ENCODE measurements at regions not wholly inside any gene's neighbourhood (a gene's known extent, or its start where the extent isn't known, plus 50 kb on each side); places are given as distances from the start of the nearest gene placed in this dataset.
"Not testable (repeated sequence)": the region's sequence is repeated elsewhere in the genome, so short reads cannot be mapped to it uniquely, and the experiment has no call there.

GRCh38 chr12:62009445-62009844 is 250.8 kb upstream of the USP15 start:
- no peak overlapping the region for H3K9ac ChIP-seq (ENCODE audit: low read depth, low read length)
- H3K4me3 ChIP-seq (ENCODE audit: low read depth, low read length), result no peak overlapping the region
- H3K27me3 ChIP-seq (ENCODE audit: control insufficient read depth, insufficient read depth, low read length), result no peaks in the 10 kb centered on the region
- no peaks in the 10 kb centered on the region for H3K36me3 ChIP-seq (ENCODE audit: control insufficient read depth, insufficient read depth, low read length)
- H3K4me1 ChIP-seq (ENCODE audit: control insufficient read depth, insufficient read depth, low read length), result no peaks in the 10 kb centered on the region
- H3K27ac ChIP-seq (ENCODE audit: low read depth, low read length), result no peak overlapping the region
- no peaks in the 10 kb centered on the region for H3K9me3 ChIP-seq (ENCODE audit: control insufficient read depth, insufficient read depth, low read length)

- H3K4me1 ChIP-seq (ENCODE audit: control insufficient read depth, insufficient read depth, low read length); H3K9me3 ChIP-seq (ENCODE audit: control insufficient read depth, insufficient read depth, low read length); H3K27ac ChIP-seq (ENCODE audit: low read depth, low read length); H3K9ac ChIP-seq (ENCODE audit: low read depth, low read length); H3K27me3 ChIP-seq (ENCODE audit: control insufficient read depth, insufficient read depth, low read length); H3K36me3 ChIP-seq (ENCODE audit: control insufficient read depth, insufficient read depth, low read length); H3K4me3 ChIP-seq (ENCODE audit: low read depth, low read length): not testable (repeated sequence)
These were observed 249.8 kb upstream of the USP15 start for GRCh38 chr12:62010331-62010906.

GRCh38 chr12:62010973-62011372 is 249.2 kb upstream of the USP15 start:
- H3K4me3 ChIP-seq (ENCODE audit: low read depth, low read length); H3K9ac ChIP-seq (ENCODE audit: low read depth, low read length); H3K27me3 ChIP-seq (ENCODE audit: control insufficient read depth, insufficient read depth, low read length); H3K4me1 ChIP-seq (ENCODE audit: control insufficient read depth, insufficient read depth, low read length); H3K36me3 ChIP-seq (ENCODE audit: control insufficient read depth, insufficient read depth, low read length); H3K27ac ChIP-seq (ENCODE audit: low read depth, low read length); H3K9me3 ChIP-seq (ENCODE audit: control insufficient read depth, insufficient read depth, low read length): not testable (repeated sequence)

- Histone ChIP-seq H3K36me3 (ENCODE audit: control insufficient read depth, insufficient read depth, low read length) (no peaks in the 10 kb centered on the region), H3K9me3 (ENCODE audit: control insufficient read depth, insufficient read depth, low read length) (no peaks in the 10 kb centered on the region), H3K9ac (ENCODE audit: low read depth, low read length) (no peak overlapping the region), H3K27me3 (ENCODE audit: control insufficient read depth, insufficient read depth, low read length) (no peaks in the 10 kb centered on the region), H3K27ac (ENCODE audit: low read depth, low read length) (no peak overlapping the region), H3K4me3 (ENCODE audit: low read depth, low read length) (no peak overlapping the region), H3K4me1 (ENCODE audit: control insufficient read depth, insufficient read depth, low read length) (no peaks in the 10 kb centered on the region)
These were observed 245.9 kb upstream of the USP15 start for GRCh38 chr12:62014330-62014729.

GRCh38 chr12:62016021-62016420 is 244.2 kb upstream of the USP15 start:
- H3K9me3 ChIP-seq (ENCODE audit: control insufficient read depth, insufficient read depth, low read length), result no peaks in the 10 kb centered on the region
- H3K9ac ChIP-seq (ENCODE audit: low read depth, low read length), result no peak overlapping the region
- no peaks in the 10 kb centered on the region for H3K36me3 ChIP-seq (ENCODE audit: control insufficient read depth, insufficient read depth, low read length)
- no peak overlapping the region for H3K27ac ChIP-seq (ENCODE audit: low read depth, low read length)
- H3K4me3 ChIP-seq (ENCODE audit: low read depth, low read length), result no peak overlapping the region
- H3K4me1 ChIP-seq (ENCODE audit: control insufficient read depth, insufficient read depth, low read length), result no peaks in the 10 kb centered on the region
- no peaks in the 10 kb centered on the region for H3K27me3 ChIP-seq (ENCODE audit: control insufficient read depth, insufficient read depth, low read length)

- H3K27me3 ChIP-seq (ENCODE audit: control insufficient read depth, insufficient read depth, low read length), result no peaks in the 10 kb centered on the region
- no peaks in the 10 kb centered on the region for H3K4me1 ChIP-seq (ENCODE audit: control insufficient read depth, insufficient read depth, low read length)
- no peaks in the 10 kb centered on the region for H3K36me3 ChIP-seq (ENCODE audit: control insufficient read depth, insufficient read depth, low read length)
- H3K27ac ChIP-seq (ENCODE audit: low read depth, low read length), result no peak overlapping the region
- H3K9ac ChIP-seq (ENCODE audit: low read depth, low read length), result no peak overlapping the region
- no peak overlapping the region for H3K4me3 ChIP-seq (ENCODE audit: low read depth, low read length)
- H3K9me3 ChIP-seq (ENCODE audit: control insufficient read depth, insufficient read depth, low read length), result no peaks in the 10 kb centered on the region
These were observed 238.4 kb upstream of the USP15 start for GRCh38 chr12:62021808-62022207.

GRCh38 chr12:62028536-62028935 is 231.7 kb upstream of the USP15 start:
- H3K36me3 ChIP-seq (ENCODE audit: control insufficient read depth, insufficient read depth, low read length), result no peaks in the 10 kb centered on the region

GRCh38 chr12:62032870-62033269 is 227.3 kb upstream of the USP15 start:
- Histone ChIP-seq H3K27me3 (ENCODE audit: control insufficient read depth, insufficient read depth, low read length) (no peaks in the 10 kb centered on the region), H3K27ac (ENCODE audit: low read depth, low read length) (no peak overlapping the region), H3K36me3 (ENCODE audit: control insufficient read depth, insufficient read depth, low read length) (no peaks in the 10 kb centered on the region), H3K9me3 (ENCODE audit: control insufficient read depth, insufficient read depth, low read length) (no peaks in the 10 kb centered on the region), H3K4me3 (ENCODE audit: low read depth, low read length) (no peak overlapping the region), H3K4me1 (ENCODE audit: control insufficient read depth, insufficient read depth, low read length) (no peaks in the 10 kb centered on the region), H3K9ac (ENCODE audit: low read depth, low read length) (no peak overlapping the region)

More at GRCh38 chr12:62028536-62028935, 231.7 kb upstream of the USP15 start:
- Histone ChIP-seq H3K4me3 (ENCODE audit: low read depth, low read length) (no peak overlapping the region), H3K27me3 (ENCODE audit: control insufficient read depth, insufficient read depth, low read length) (no peaks in the 10 kb centered on the region), H3K27ac (ENCODE audit: low read depth, low read length) (no peak overlapping the region), H3K4me1 (ENCODE audit: control insufficient read depth, insufficient read depth, low read length) (no peaks in the 10 kb centered on the region), H3K9ac (ENCODE audit: low read depth, low read length) (no peak overlapping the region), H3K9me3 (ENCODE audit: control insufficient read depth, insufficient read depth, low read length) (no peaks in the 10 kb centered on the region)

- H3K4me3 ChIP-seq (ENCODE audit: low read depth, low read length), result no peak overlapping the region
- H3K27ac ChIP-seq (ENCODE audit: low read depth, low read length), result no peak overlapping the region
- no peak overlapping the region for H3K9ac ChIP-seq (ENCODE audit: low read depth, low read length)
- 0 out of 2 replicates have a peak, but pooled peaks cover 2% of the 10 kb centered on the region for H3K4me1 ChIP-seq (ENCODE audit: control insufficient read depth, insufficient read depth, low read length)
- H3K9me3 ChIP-seq (ENCODE audit: control insufficient read depth, insufficient read depth, low read length), result no peaks in the 10 kb centered on the region
- no peaks in the 10 kb centered on the region for H3K36me3 ChIP-seq (ENCODE audit: control insufficient read depth, insufficient read depth, low read length)
- no peaks in the 10 kb centered on the region for H3K27me3 ChIP-seq (ENCODE audit: control insufficient read depth, insufficient read depth, low read length)
These were observed 215.6 kb upstream of the USP15 start for GRCh38 chr12:62044450-62045135.

- 0 out of 2 replicates have a peak, but pooled peaks cover 2% of the 10 kb centered on the region for H3K4me1 ChIP-seq (ENCODE audit: control insufficient read depth, insufficient read depth, low read length)
- no peaks in the 10 kb centered on the region for H3K27me3 ChIP-seq (ENCODE audit: control insufficient read depth, insufficient read depth, low read length)
- H3K36me3 ChIP-seq (ENCODE audit: control insufficient read depth, insufficient read depth, low read length), result no peaks in the 10 kb centered on the region
- H3K9ac ChIP-seq (ENCODE audit: low read depth, low read length), result no peak overlapping the region
- H3K4me3 ChIP-seq (ENCODE audit: low read depth, low read length), result no peak overlapping the region
- H3K9me3 ChIP-seq (ENCODE audit: control insufficient read depth, insufficient read depth, low read length), result no peaks in the 10 kb centered on the region
- H3K27ac ChIP-seq (ENCODE audit: low read depth, low read length), result no peak overlapping the region
These were observed 215.0 kb upstream of the USP15 start for GRCh38 chr12:62045211-62045610.

- no peaks in the 10 kb centered on the region for H3K36me3 ChIP-seq (ENCODE audit: control insufficient read depth, insufficient read depth, low read length)
- H3K27me3 ChIP-seq (ENCODE audit: control insufficient read depth, insufficient read depth, low read length), result no peaks in the 10 kb centered on the region
- H3K9ac ChIP-seq (ENCODE audit: low read depth, low read length), result no peak overlapping the region
- H3K4me1 ChIP-seq (ENCODE audit: control insufficient read depth, insufficient read depth, low read length), result 0 out of 2 replicates have a peak, but pooled peaks cover 1% of the 10 kb centered on the region
- H3K27ac ChIP-seq (ENCODE audit: low read depth, low read length), result no peak overlapping the region
- no peaks in the 10 kb centered on the region for H3K9me3 ChIP-seq (ENCODE audit: control insufficient read depth, insufficient read depth, low read length)
- H3K4me3 ChIP-seq (ENCODE audit: low read depth, low read length), result no peak overlapping the region
These were observed 209.4 kb upstream of the USP15 start for GRCh38 chr12:62050785-62051184.
